SK-N-SH treated with all-trans-retinoic acid at 6 μM for 48 hours (cell line): ENCODE measurements at regions not wholly inside any gene's neighbourhood (a gene's known extent, or its start where the extent isn't known, plus 50 kb on each side); places are given as distances from the start of the nearest gene placed in this dataset.
A peak's percentile ranks its signal among the peaks of the same experiment; 100 is the strongest.

Experiments used
- ATAC-seq: fragments of 200-7000 bp; cut with Tn5 transposase; 3 replicates; pipeline ENCODE4 v1.9.1; 2020; ENCODE audit warnings: mild to moderate bottlenecking, moderate library complexity
- CREB5 ChIP-seq: fragments of 250-450 bp; sonication (Bioruptor Pico); IDR thresholded peaks from 2 replicates; pipeline ENCODE4 v1.5.1; 2020; ENCODE audit warnings: low read depth, mild to moderate bottlenecking, moderate library complexity
- CSDC2 ChIP-seq: fragments of 250-450 bp; sonication (Bioruptor Pico); IDR thresholded peaks from 2 replicates; pipeline ENCODE4 v1.5.0; 2020; ENCODE audit warnings: mild to moderate bottlenecking, moderate library complexity
- CSRNP3 ChIP-seq: fragments of 250-450 bp; sonication (Bioruptor Pico); IDR thresholded peaks from 2 replicates; pipeline ENCODE4 v1.5.1; 2021; ENCODE audit warnings: mild to moderate bottlenecking, moderate library complexity
- ESRRG ChIP-seq: fragments of 250-450 bp; sonication (Bioruptor Pico); IDR thresholded peaks from 2 replicates; pipeline ENCODE4 v1.6.1; 2021; ENCODE audit warnings: mild to moderate bottlenecking
- GLIS3 ChIP-seq: fragments of 250-450 bp; sonication (Bioruptor Pico); IDR thresholded peaks from 2 replicates; pipeline ENCODE4 v1.5.0; 2020; ENCODE audit warnings: mild to moderate bottlenecking, moderate library complexity
- OSR1 ChIP-seq: fragments of 250-450 bp; sonication (Bioruptor Pico); IDR thresholded peaks from 2 replicates; pipeline ENCODE4 v1.8.0; 2022; ENCODE audit warnings: moderate library complexity, mild to moderate bottlenecking, inconsistent platforms
- PATZ1 ChIP-seq: fragments of 250-450 bp; sonication (Bioruptor Pico); IDR thresholded peaks from 2 replicates; pipeline ENCODE4 v1.8.0; 2020; ENCODE audit warnings: mild to moderate bottlenecking, moderate library complexity, borderline replicate concordance
- POU6F1 ChIP-seq: fragments of 250-450 bp; sonication (Bioruptor Pico); IDR thresholded peaks from 2 replicates; pipeline ENCODE4 v1.8.0; 2021; ENCODE audit warnings: low read depth, mild to moderate bottlenecking, moderate library complexity, borderline replicate concordance
- PPARA ChIP-seq: fragments of 250-450 bp; sonication (Bioruptor Pico); IDR thresholded peaks from 2 replicates; pipeline ENCODE4 v1.5.0; 2020; ENCODE audit warnings: mild to moderate bottlenecking, borderline replicate concordance
- RARB ChIP-seq: fragments of 250-450 bp; sonication (Bioruptor Pico); IDR thresholded peaks from 2 replicates; pipeline ENCODE4 v1.8.0; 2021; ENCODE audit warnings: mild to moderate bottlenecking, moderate library complexity
- SNAI2 ChIP-seq: fragments of 250-450 bp; sonication (Bioruptor Pico); IDR thresholded peaks from 2 replicates; pipeline ENCODE4 v1.5.0; 2020; ENCODE audit warnings: mild to moderate bottlenecking, moderate library complexity
- TCF4 ChIP-seq: fragments of 250-450 bp; sonication (Bioruptor Pico); IDR thresholded peaks from 2 replicates; pipeline ENCODE4 v1.8.0; 2021; ENCODE audit warnings: mild to moderate bottlenecking, moderate library complexity, borderline replicate concordance
- TOX ChIP-seq: fragments of 250-450 bp; sonication (Bioruptor Pico); IDR thresholded peaks from 2 replicates; pipeline ENCODE4 v1.8.0; 2021; ENCODE audit warnings: mild to moderate bottlenecking, moderate library complexity, borderline replicate concordance
- TSHZ2 ChIP-seq: fragments of 250-450 bp; sonication (Bioruptor Pico); IDR thresholded peaks from 2 replicates; pipeline ENCODE4 v1.5.0; 2020; ENCODE audit warnings: mild to moderate bottlenecking, moderate library complexity
- ZC3H10 ChIP-seq: fragments of 250-450 bp; sonication (Bioruptor Pico); IDR thresholded peaks from 2 replicates; pipeline ENCODE4 v1.5.1; 2021; ENCODE audit warnings: mild to moderate bottlenecking, moderate library complexity
- ZFP3 ChIP-seq: fragments of 250-450 bp; sonication (Bioruptor Pico); IDR thresholded peaks from 2 replicates; pipeline ENCODE4 v1.5.0; 2020; ENCODE audit warnings: mild to moderate bottlenecking, moderate library complexity
- ZFP30 ChIP-seq: fragments of 450-650 bp; formaldehyde crosslinking; IDR thresholded peaks from 2 replicates; pipeline ENCODE4 v1.5.0; 2022; ENCODE audit warnings: mild to moderate bottlenecking, moderate library complexity
- ZNF70 ChIP-seq: fragments of 450-650 bp; formaldehyde crosslinking; IDR thresholded peaks from 2 replicates; pipeline ENCODE4 v1.5.0; 2020; ENCODE audit warnings: mild to moderate bottlenecking, moderate library complexity
- ZNF8 ChIP-seq: fragments of 450-650 bp; formaldehyde crosslinking; IDR thresholded peaks from 2 replicates; pipeline ENCODE4 v1.5.0; 2020; ENCODE audit warnings: mild to moderate bottlenecking, moderate library complexity

- TF ChIP-seq ZFP30 (CRISPR knock-in tag), result peak; percentile 50
- TF ChIP-seq SNAI2, result no peak
- ATAC-seq, result peak; percentile 68
Measured at GRCh38 chr1:212219679-212220463, 65.3 kb upstream of the PPP2R5A start.

- ATAC-seq, result no peak
- TF ChIP-seq POU6F1 (CRISPR knock-in tag) (no peak), CREB5 (no peak), ZNF70 (CRISPR knock-in tag) (no peak), GLIS3 (CRISPR knock-in tag) (no peak), PATZ1 (no peak), RARB (CRISPR knock-in tag) (no peak), ZNF8 (CRISPR knock-in tag) (no peak), ZC3H10 (CRISPR knock-in tag) (no peak), PPARA (no peak), ESRRG (CRISPR knock-in tag) (no peak), TCF4 (CRISPR knock-in tag) (no peak), CSDC2 (no peak), SNAI2 (no peak), OSR1 (CRISPR knock-in tag) (no peak), ZFP3 (CRISPR knock-in tag) (no peak)
Measured at GRCh38 chr1:212221801-212222200, 63.4 kb upstream of the PPP2R5A start.

- TF ChIP-seq TSHZ2 (CRISPR knock-in tag) (no peak), SNAI2 (no peak), GLIS3 (CRISPR knock-in tag) (no peak), PATZ1 (no peak), TCF4 (CRISPR knock-in tag) (no peak), CSDC2 (no peak), TOX (CRISPR knock-in tag) (no peak)
- no peak for ATAC-seq
Measured at GRCh38 chr1:212224102-212224501, 61.1 kb upstream of the PPP2R5A start.

- ATAC-seq, result no peak
- no peak for TF ChIP-seq ZFP30 (CRISPR knock-in tag)
- no peak for TF ChIP-seq ZNF70 (CRISPR knock-in tag)
- TF ChIP-seq ZC3H10 (CRISPR knock-in tag), result no peak
- TF ChIP-seq CSRNP3, result no peak
Measured at GRCh38 chr1:212225416-212225815, 59.8 kb upstream of the PPP2R5A start.
